ENCODE measurements at regions not wholly inside any gene's neighbourhood (a gene's known extent, or its start where the extent isn't known, plus 50 kb on each side); places are given as distances from the start of the nearest gene placed in this dataset.

- no peak for TF ChIP-seq CTCF (IDR thresholded peaks at IDR 0.05)
- no peaks in the 10 kb centered on the region for H3K36me3 ChIP-seq
- no peaks in the 10 kb centered on the region for H3K27me3 ChIP-seq
- no peak for ATAC-seq
- no peak for DNase-seq
- H3K27ac ChIP-seq: no peak overlapping the region
- H3K4me3 ChIP-seq: no peak overlapping the region
- no peaks in the 10 kb centered on the region for H3K9me3 ChIP-seq
- intact Hi-C loops (cut with DNase I): no loop called here
- no peaks in the 10 kb centered on the region for H3K4me1 ChIP-seq
Measured at GRCh38 chr9:26758655-26759054, 133.9 kb downstream of the CAAP1 start.

- Histone ChIP-seq H3K27me3 (no peaks in the 10 kb centered on the region), H3K9me3 (no peaks in the 10 kb centered on the region), H3K4me3 (no peak overlapping the region), H3K4me1 (no peaks in the 10 kb centered on the region), H3K36me3 (no peaks in the 10 kb centered on the region), H3K27ac (no peak overlapping the region)
- no peak for ATAC-seq
- TF ChIP-seq CTCF (IDR thresholded peaks at IDR 0.05): no peak
- intact Hi-C loops (cut with DNase I): no loop called here
- no peak for DNase-seq
Measured at GRCh38 chr9:26756881-26757280, 135.7 kb downstream of the CAAP1 start.

GRCh38 chr9:26755476-26755875 is 137.1 kb downstream of the CAAP1 start:
- TF ChIP-seq CTCF (IDR thresholded peaks at IDR 0.05): no peak

GRCh38 chr9:26754509-26755164 is 138.0 kb downstream of the CAAP1 start:
- no peak for ATAC-seq
- intact Hi-C loops (cut with DNase I): no loop called here
- no peak for TF ChIP-seq CTCF (IDR thresholded peaks at IDR 0.05)

More at GRCh38 chr9:26755476-26755875, 137.1 kb downstream of the CAAP1 start:
- ATAC-seq (no peak), DNase-seq (no peak)
- no peaks in the 10 kb centered on the region for H3K36me3 ChIP-seq
- intact Hi-C loops (cut with DNase I): no loop called here
- no peak overlapping the region for H3K27ac ChIP-seq
- no peak overlapping the region for H3K4me3 ChIP-seq
- H3K9me3 ChIP-seq: no peaks in the 10 kb centered on the region
- H3K4me1 ChIP-seq: no peaks in the 10 kb centered on the region
- no peaks in the 10 kb centered on the region for H3K27me3 ChIP-seq

GRCh38 chr9:26753971-26754370 is 138.6 kb downstream of the CAAP1 start:
- Histone ChIP-seq H3K27me3 (no peaks in the 10 kb centered on the region), H3K36me3 (no peaks in the 10 kb centered on the region), H3K9me3 (no peaks in the 10 kb centered on the region), H3K27ac (no peak overlapping the region), H3K4me1 (no peaks in the 10 kb centered on the region), H3K4me3 (no peak overlapping the region)
- ATAC-seq: no peak
- intact Hi-C loops (cut with DNase I): no loop called here
- no peak for DNase-seq
- no peak for TF ChIP-seq CTCF (IDR thresholded peaks at IDR 0.05)

More at GRCh38 chr9:26754509-26755164, 138.0 kb downstream of the CAAP1 start:
- H3K27ac ChIP-seq: no peak overlapping the region
- H3K36me3 ChIP-seq: no peaks in the 10 kb centered on the region
- H3K4me1 ChIP-seq: no peaks in the 10 kb centered on the region
- no peaks in the 10 kb centered on the region for H3K9me3 ChIP-seq
- no peak overlapping the region for H3K4me3 ChIP-seq
- DNase-seq: no peak
- H3K27me3 ChIP-seq: no peaks in the 10 kb centered on the region
